H9 (cell line): ENCODE measurements at regions not wholly inside any gene's neighbourhood (a gene's known extent, or its start where the extent isn't known, plus 50 kb on each side); places are given as distances from the start of the nearest gene placed in this dataset.

Experiments used
- DNase-seq: peaks from one replicate; pipeline ENCODE4 v3.0.0-alpha.2; 2017
- H2AFZ ChIP-seq: one replicate; pipeline ENCODE4 v1.6.1; 2013; ENCODE audit warnings: mild to moderate bottlenecking, low read length, control low read depth, moderate library complexity
- H2AK5ac ChIP-seq: 2 replicates; pipeline ENCODE4 v1.6.1; 2013; ENCODE audit warnings: low read length, control low read depth, mixed read lengths; ENCODE audit not compliant: insufficient read length
- H2BK120ac ChIP-seq: one replicate; pipeline ENCODE4 v1.6.1; 2013; ENCODE audit warnings: low read depth, mild to moderate bottlenecking, low read length, control low read depth, inconsistent platforms; ENCODE audit not compliant: poor library complexity, severe bottlenecking
- H2BK12ac ChIP-seq: 2 replicates; pipeline ENCODE4 v1.6.1; 2013; ENCODE audit warnings: low read length, control low read depth, mixed read lengths, low read depth; ENCODE audit not compliant: insufficient read length
- H2BK15ac ChIP-seq: 2 replicates; pipeline ENCODE4 v1.6.1; 2013; ENCODE audit warnings: low read depth, low read length, control low read depth
- H2BK20ac ChIP-seq: one replicate; pipeline ENCODE4 v1.6.1; 2013; ENCODE audit warnings: low read depth, mild to moderate bottlenecking, low read length, control low read depth, inconsistent platforms; ENCODE audit not compliant: poor library complexity, severe bottlenecking
- H2BK5ac ChIP-seq: 2 replicates; pipeline ENCODE4 v1.6.1; 2013; ENCODE audit warnings: low read length, control low read depth, mixed read lengths; ENCODE audit not compliant: insufficient read length
- H3K14ac ChIP-seq: 2 replicates; pipeline ENCODE4 v1.6.1; 2013; ENCODE audit warnings: low read length, control low read depth; ENCODE audit not compliant: insufficient read depth
- H3K18ac ChIP-seq: 2 replicates; pipeline ENCODE4 v1.6.1; 2013; ENCODE audit warnings: low read depth, mild to moderate bottlenecking, mixed read lengths, low read length, control low read depth; ENCODE audit not compliant: insufficient read length
- H3K23ac ChIP-seq: 2 replicates; pipeline ENCODE4 v1.6.1; 2013; ENCODE audit warnings: low read length, control low read depth, mixed read lengths, low read depth; ENCODE audit not compliant: insufficient read length
- H3K23me2 ChIP-seq: 2 replicates; pipeline ENCODE4 v1.6.1; 2013; ENCODE audit warnings: low read depth, mild to moderate bottlenecking, mixed read lengths, low read length, control low read depth; ENCODE audit not compliant: insufficient read length, poor library complexity, severe bottlenecking
- H3K27ac ChIP-seq: 2 replicates; pipeline ENCODE4 v1.5.1; 2013; ENCODE audit warnings: low read length, control low read depth, mixed read lengths, low read depth; ENCODE audit not compliant: insufficient read length
- H3K27me3 ChIP-seq: 2 replicates; pipeline ENCODE4 v1.6.1; 2013; ENCODE audit warnings: low read length, control low read depth, inconsistent platforms; ENCODE audit not compliant: insufficient read depth
- H3K4ac ChIP-seq: 2 replicates; pipeline ENCODE4 v1.6.1; 2013; ENCODE audit warnings: low read depth, mild to moderate bottlenecking, control low read depth, inconsistent platforms, low read length, moderate library complexity
- H3K4me1 ChIP-seq: 2 replicates; pipeline ENCODE4 v1.6.1; 2013; ENCODE audit warnings: low read length, control low read depth, inconsistent platforms; ENCODE audit not compliant: insufficient read depth
- H3K4me2 ChIP-seq: 2 replicates; pipeline ENCODE4 v1.6.1; 2013; ENCODE audit warnings: low read length, control low read depth, mixed read lengths; ENCODE audit not compliant: insufficient read length, insufficient read depth
- H3K56ac ChIP-seq: 2 replicates; pipeline ENCODE4 v1.6.1; 2013; ENCODE audit warnings: low read depth, mild to moderate bottlenecking, mixed read lengths, low read length, control low read depth; ENCODE audit not compliant: insufficient read length
- H3K79me1 ChIP-seq: 2 replicates; pipeline ENCODE4 v1.6.1; 2013; ENCODE audit warnings: low read depth, mild to moderate bottlenecking, moderate library complexity, low read length, control low read depth, inconsistent platforms; ENCODE audit not compliant: insufficient read depth, poor library complexity, severe bottlenecking
- H3K79me2 ChIP-seq: 2 replicates; pipeline ENCODE4 v1.6.1; 2013; ENCODE audit warnings: low read length, control low read depth, inconsistent platforms; ENCODE audit not compliant: insufficient read depth
- H3K9ac ChIP-seq: 2 replicates; pipeline ENCODE4 v1.6.1; 2013; ENCODE audit warnings: low read length, control low read depth, mixed read lengths; ENCODE audit not compliant: insufficient read length; ENCODE audit errors: extremely low read depth
- H3K9me3 ChIP-seq: one replicate; pipeline ENCODE4 v1.6.1; 2013; ENCODE audit warnings: low read depth, low read length, inconsistent platforms; ENCODE audit not compliant: control insufficient read depth
- H3T11ph ChIP-seq: one replicate; pipeline ENCODE4 v1.6.1; 2013; ENCODE audit warnings: mild to moderate bottlenecking, low read length, control low read depth, inconsistent platforms
- H4K20me1 ChIP-seq: one replicate; pipeline ENCODE4 v1.6.1; 2013; ENCODE audit not compliant: control insufficient read depth, insufficient read length, insufficient read depth
- H4K5ac ChIP-seq: 2 replicates; pipeline ENCODE4 v1.6.1; 2013; ENCODE audit warnings: low read depth, mild to moderate bottlenecking, mixed read lengths, low read length, control low read depth; ENCODE audit not compliant: insufficient read length
- H4K8ac ChIP-seq: replicated peaks from 2 replicates; pipeline ENCODE4 v1.6.1; 2013; ENCODE audit warnings: low read length, control low read depth, mixed read lengths, low read depth; ENCODE audit not compliant: insufficient read length
- H4K91ac ChIP-seq: 2 replicates; pipeline ENCODE4 v1.6.1; 2013; ENCODE audit warnings: low read depth, mild to moderate bottlenecking, moderate library complexity, mixed read lengths, low read length, control low read depth; ENCODE audit not compliant: insufficient read length
- H3K27ac Mint-ChIP-seq, 3 experiments: 2 replicates in 2 of 3; 3 replicates in 1 of 3; pipeline ENCODE4 v1.8.0; 2020 to 2021; ENCODE audit warnings: mixed read lengths in 3 of 3, mild to moderate bottlenecking in 1 of 3, moderate library complexity in 1 of 3
- H3K27me3 Mint-ChIP-seq: 2 replicates; pipeline ENCODE4 v1.8.0; 2021; ENCODE audit warnings: low read depth, mild to moderate bottlenecking, moderate library complexity, mixed read lengths
- H3K36me3 Mint-ChIP-seq, 3 experiments: 2 replicates in 2 of 3; 3 replicates in 1 of 3; pipeline ENCODE4 v1.8.0; 2020 to 2021; ENCODE audit warnings: low read depth in 3 of 3, mixed read lengths in 3 of 3; ENCODE audit not compliant: insufficient read depth in 1 of 3
- H3K4me1 Mint-ChIP-seq, 2 experiments: 2 replicates each; pipeline ENCODE4 v1.8.0; 2020; ENCODE audit warnings: mixed read lengths in 2 of 2
- H3K4me3 Mint-ChIP-seq, 2 experiments: 2 replicates in 1 of 2; 3 replicates in 1 of 2; pipeline ENCODE4 v1.8.0; 2020 to 2021; ENCODE audit warnings: mild to moderate bottlenecking in 2 of 2, mixed read lengths in 2 of 2, moderate library complexity in 1 of 2
- H3K9me3 Mint-ChIP-seq, 2 experiments: 2 replicates in 1 of 2; 3 replicates in 1 of 2; pipeline ENCODE4 v1.8.0; 2020; ENCODE audit warnings: mild to moderate bottlenecking in 2 of 2, mixed read lengths in 2 of 2, moderate library complexity in 1 of 2
- WGBS: extraction: QIAGEN DNeasy Blood & Tissue Kit; methylation state at CpG from one replicate; pipeline ENCODE4 v1.1.7; 2013; ENCODE audit warnings: missing lambda C conversion rate, low lambda C conversion rate, mixed read lengths; ENCODE audit not compliant: insufficient read length; ENCODE audit errors: extremely low coverage; 5-methylcytosine and 5-hydroxymethylcytosine counted together
- TF ChIP-seq, protein P1 (sequence below): fragments of 200-600 bp; sonication (generic); conservative IDR thresholded peaks from 3 replicates; pipeline ENCODE4 v1.8.0; 2021; ENCODE audit warnings: antibody characterized with exemption, mild to moderate bottlenecking

DNA sequence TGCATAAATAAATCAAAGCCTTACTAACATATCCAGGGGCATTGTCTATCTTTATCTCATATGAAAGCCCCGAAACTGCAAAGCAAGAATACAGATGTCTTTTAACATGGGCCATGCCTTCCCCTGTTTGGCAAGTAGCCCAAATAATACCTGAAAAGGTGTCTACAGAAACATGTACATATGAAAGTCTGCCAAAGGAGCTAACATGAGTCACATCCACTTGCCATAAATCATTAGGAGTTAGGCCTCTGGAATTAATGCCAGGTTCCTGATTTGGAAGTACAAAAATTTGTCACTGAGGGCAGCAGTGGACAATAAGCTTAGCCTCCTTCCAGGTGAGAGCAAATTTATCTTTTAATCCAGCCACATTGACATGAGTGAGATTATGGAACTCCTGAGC is 85.5 kb upstream of the PGR start:
- TF ChIP-seq, protein P1, sequence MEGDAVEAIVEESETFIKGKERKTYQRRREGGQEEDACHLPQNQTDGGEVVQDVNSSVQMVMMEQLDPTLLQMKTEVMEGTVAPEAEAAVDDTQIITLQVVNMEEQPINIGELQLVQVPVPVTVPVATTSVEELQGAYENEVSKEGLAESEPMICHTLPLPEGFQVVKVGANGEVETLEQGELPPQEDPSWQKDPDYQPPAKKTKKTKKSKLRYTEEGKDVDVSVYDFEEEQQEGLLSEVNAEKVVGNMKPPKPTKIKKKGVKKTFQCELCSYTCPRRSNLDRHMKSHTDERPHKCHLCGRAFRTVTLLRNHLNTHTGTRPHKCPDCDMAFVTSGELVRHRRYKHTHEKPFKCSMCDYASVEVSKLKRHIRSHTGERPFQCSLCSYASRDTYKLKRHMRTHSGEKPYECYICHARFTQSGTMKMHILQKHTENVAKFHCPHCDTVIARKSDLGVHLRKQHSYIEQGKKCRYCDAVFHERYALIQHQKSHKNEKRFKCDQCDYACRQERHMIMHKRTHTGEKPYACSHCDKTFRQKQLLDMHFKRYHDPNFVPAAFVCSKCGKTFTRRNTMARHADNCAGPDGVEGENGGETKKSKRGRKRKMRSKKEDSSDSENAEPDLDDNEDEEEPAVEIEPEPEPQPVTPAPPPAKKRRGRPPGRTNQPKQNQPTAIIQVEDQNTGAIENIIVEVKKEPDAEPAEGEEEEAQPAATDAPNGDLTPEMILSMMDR: no peak
- no peak overlapping the region for H3T11ph ChIP-seq

More for the DNA sequence above, 85.5 kb upstream of the PGR start:
- no peak overlapping the region for H3K4me2 ChIP-seq
- H3K56ac ChIP-seq: no peak overlapping the region
- H3K4me3 Mint-ChIP-seq: no peak overlapping the region
- H3K14ac ChIP-seq: no peak overlapping the region
- H3K23me2 ChIP-seq: no peaks in the 10 kb centered on the region
- peaks cover 8 to 11% of the 10 kb centered on the region in 2 experiments for H3K4me1 Mint-ChIP-seq
- H3K27ac Mint-ChIP-seq: no peak overlapping the region
- H3K27me3 ChIP-seq: no peaks in the 10 kb centered on the region
- no peak for DNase-seq
- no peak overlapping the region for H2AFZ ChIP-seq
- H3K18ac ChIP-seq: no peak overlapping the region
- no peaks in the 10 kb centered on the region for H3K9me3 ChIP-seq
- H3K36me3 Mint-ChIP-seq: peaks cover 15 to 23% (median 18%) of the 10 kb centered on the region in 3 experiments
- no peak overlapping the region for H3K4ac ChIP-seq
- no peak overlapping the region for H4K8ac ChIP-seq
- H3K27me3 Mint-ChIP-seq: no peaks in the 10 kb centered on the region
- H3K9ac ChIP-seq: no peak overlapping the region
- H3K79me1 ChIP-seq: no peaks in the 10 kb centered on the region
- H4K5ac ChIP-seq: no peak overlapping the region
- H3K23ac ChIP-seq: no peak overlapping the region
- H2BK5ac ChIP-seq: no peak overlapping the region
- H2BK120ac ChIP-seq: no peak overlapping the region
- H2BK15ac ChIP-seq: no peak overlapping the region
- H2AK5ac ChIP-seq: no peak overlapping the region
- no CpG with 5 or more reads among the region's 1 CpG for WGBS
- no peaks in the 10 kb centered on the region for H4K20me1 ChIP-seq
- no peaks in the 10 kb centered on the region; the same call in 1 of the 2 replicates for H3K4me1 ChIP-seq
- H3K9me3 Mint-ChIP-seq: peaks cover 27 to 32% of the 10 kb centered on the region in 2 experiments
- H2BK20ac ChIP-seq: no peak overlapping the region
- H4K91ac ChIP-seq: no peak overlapping the region
- no peak overlapping the region for H2BK12ac ChIP-seq
- H3K27ac ChIP-seq: no peak overlapping the region
- H3K79me2 ChIP-seq: no peaks in the 10 kb centered on the region
